PC-9 (cell line): ENCODE measurements at regions not wholly inside any gene's neighbourhood (a gene's known extent, or its start where the extent isn't known, plus 50 kb on each side); places are given as distances from the start of the nearest gene placed in this dataset.
"Not testable (repeated sequence)": the region's sequence is repeated elsewhere in the genome, so short reads cannot be mapped to it uniquely, and the experiment has no call there.

Experiments used
- EZH2 ChIP-seq: fragments of 200-600 bp; sonication (generic); IDR thresholded peaks from 2 replicates; pipeline ENCODE4 v1.8.0; 2017; ENCODE audit warnings: antibody characterized with exemption, low read depth
- TF ChIP-seq, protein P1 (sequence below): fragments of 200-600 bp; sonication (generic); conservative IDR thresholded peaks from 2 replicates; pipeline ENCODE4 v1.6.1; 2017; ENCODE audit warnings: mixed run types, antibody characterized with exemption, mild to moderate bottlenecking, moderate library complexity

DNA sequence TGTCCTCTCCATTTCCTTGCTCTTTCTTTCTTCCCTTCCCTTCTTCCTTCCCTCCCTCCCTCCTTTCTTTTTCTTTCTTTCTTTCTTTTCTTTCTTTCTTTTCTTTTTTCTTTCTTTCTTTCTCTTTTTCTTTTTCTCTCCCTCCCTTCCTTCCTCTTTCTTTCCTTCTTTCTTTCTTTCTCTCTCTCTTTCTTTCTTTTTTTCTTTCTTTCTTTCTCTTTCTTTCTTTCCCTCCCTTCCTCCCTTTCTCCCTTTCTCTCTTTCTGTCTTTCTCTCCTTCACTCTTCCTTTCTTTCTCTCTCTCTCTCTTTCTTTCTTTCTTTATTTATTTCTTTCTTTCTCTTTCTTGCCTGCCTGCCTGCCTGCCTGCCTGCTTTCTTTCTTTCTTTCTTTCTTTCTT, 326.8 kb upstream of the ONECUT1 start:
- TF ChIP-seq, protein P1, sequence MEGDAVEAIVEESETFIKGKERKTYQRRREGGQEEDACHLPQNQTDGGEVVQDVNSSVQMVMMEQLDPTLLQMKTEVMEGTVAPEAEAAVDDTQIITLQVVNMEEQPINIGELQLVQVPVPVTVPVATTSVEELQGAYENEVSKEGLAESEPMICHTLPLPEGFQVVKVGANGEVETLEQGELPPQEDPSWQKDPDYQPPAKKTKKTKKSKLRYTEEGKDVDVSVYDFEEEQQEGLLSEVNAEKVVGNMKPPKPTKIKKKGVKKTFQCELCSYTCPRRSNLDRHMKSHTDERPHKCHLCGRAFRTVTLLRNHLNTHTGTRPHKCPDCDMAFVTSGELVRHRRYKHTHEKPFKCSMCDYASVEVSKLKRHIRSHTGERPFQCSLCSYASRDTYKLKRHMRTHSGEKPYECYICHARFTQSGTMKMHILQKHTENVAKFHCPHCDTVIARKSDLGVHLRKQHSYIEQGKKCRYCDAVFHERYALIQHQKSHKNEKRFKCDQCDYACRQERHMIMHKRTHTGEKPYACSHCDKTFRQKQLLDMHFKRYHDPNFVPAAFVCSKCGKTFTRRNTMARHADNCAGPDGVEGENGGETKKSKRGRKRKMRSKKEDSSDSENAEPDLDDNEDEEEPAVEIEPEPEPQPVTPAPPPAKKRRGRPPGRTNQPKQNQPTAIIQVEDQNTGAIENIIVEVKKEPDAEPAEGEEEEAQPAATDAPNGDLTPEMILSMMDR: not testable (repeated sequence)
- TF ChIP-seq EZH2: not testable (repeated sequence)
